Suprapubic skin (tissue), 4 donors: ENCODE measurements at regions not wholly inside any gene's neighbourhood (a gene's known extent, or its start where the extent isn't known, plus 50 kb on each side); places are given as distances from the start of the nearest gene placed in this dataset.

Experiments used
- DNase-seq, 2 donors: peaks; one replicate each; pipeline ENCODE4 v3.0.0-alpha.2; 2019; ENCODE audit warnings: low spot score in 2 of 2
- H3K27ac ChIP-seq: fragments of 200-600 bp; sonication (generic); one replicate; pipeline ENCODE4 v1.5.1; 2019
- H3K27me3 ChIP-seq: fragments of 200-600 bp; sonication (generic); one replicate; pipeline ENCODE4 v1.5.1; 2019
- H3K36me3 ChIP-seq: fragments of 200-600 bp; sonication (generic); one replicate; pipeline ENCODE4 v1.5.1; 2019
- H3K4me1 ChIP-seq: fragments of 200-600 bp; sonication (generic); one replicate; pipeline ENCODE4 v1.5.1; 2019
- H3K4me3 ChIP-seq: fragments of 200-600 bp; sonication (generic); one replicate; pipeline ENCODE4 v1.5.1; 2019; ENCODE audit warnings: mild to moderate bottlenecking
- H3K9me3 ChIP-seq: fragments of 200-600 bp; sonication (generic); one replicate; pipeline ENCODE4 v1.5.1; 2019
- EP300 ChIP-seq: sonication (generic); formaldehyde crosslinking; IDR thresholded peaks from one replicate; pipeline ENCODE4 v1.6.1; 2017; ENCODE audit warnings: antibody characterized with exemption
- POLR2A ChIP-seq, 2 donors: fragments of 450-650 bp; IDR thresholded peaks; one replicate each; pipeline ENCODE4 v1.6.1; 2017; ENCODE audit warnings: antibody characterized with exemption in 2 of 2, mild to moderate bottlenecking in 2 of 2, moderate library complexity in 2 of 2
- POLR2AphosphoS5 ChIP-seq, 3 donors: sonication (generic); formaldehyde crosslinking; IDR thresholded peaks; one replicate each; pipeline ENCODE4 v1.6.1; 2017; ENCODE audit warnings: antibody characterized with exemption in 3 of 3
- WGBS: methylation state at CpG from one replicate; pipeline ENCODE4 v1.1.5; 2018; 5-methylcytosine and 5-hydroxymethylcytosine counted together
- TF ChIP-seq, protein P1 (sequence below), 2 donors: fragments of 200-600 bp in 1 of 2; fragments of 450-650 bp in 1 of 2; sonication (generic) in 1 of 2; IDR thresholded peaks; one replicate each; pipeline ENCODE4 v1.5.1; 2016 to 2019; ENCODE audit warnings: antibody characterized with exemption in 2 of 2, mild to moderate bottlenecking in 1 of 2, moderate library complexity in 1 of 2

DNA sequence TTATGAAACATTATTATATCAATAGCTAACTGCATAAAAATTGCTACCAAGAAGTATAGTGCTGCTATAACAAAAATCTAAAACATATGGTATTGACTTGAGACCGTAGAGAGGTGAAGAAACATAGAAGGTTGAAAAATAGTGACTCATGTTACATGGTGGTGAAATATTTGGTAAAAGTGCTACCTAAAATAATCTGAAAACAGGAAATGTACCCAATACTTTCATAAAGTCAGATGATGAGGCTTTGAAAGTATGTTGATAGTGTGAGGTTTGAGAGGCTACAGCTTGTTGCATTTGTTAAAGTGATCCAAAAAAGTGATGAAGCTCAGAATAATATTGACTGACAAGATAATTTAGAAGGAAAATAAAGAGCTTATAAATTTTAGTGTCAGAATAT, 718.7 kb upstream of the SLC8A1 start:
- DNase-seq = no peak
- 87% methylated on average over 1 of the region's 1 CpG for WGBS
- Histone ChIP-seq H3K9me3 (no peaks in the 10 kb centered on the region), H3K36me3 (no peaks in the 10 kb centered on the region), H3K27ac (no peak overlapping the region), H3K27me3 (no peaks in the 10 kb centered on the region), H3K4me1 (no peaks in the 10 kb centered on the region), H3K4me3 (no peak overlapping the region)
- TF ChIP-seq POLR2A (IDR thresholded peaks at IDR 0.05) (no peak), EP300 (no peak), POLR2AphosphoS5 (IDR thresholded peaks at IDR 0.05) (no peak)
- TF ChIP-seq, protein P1, sequence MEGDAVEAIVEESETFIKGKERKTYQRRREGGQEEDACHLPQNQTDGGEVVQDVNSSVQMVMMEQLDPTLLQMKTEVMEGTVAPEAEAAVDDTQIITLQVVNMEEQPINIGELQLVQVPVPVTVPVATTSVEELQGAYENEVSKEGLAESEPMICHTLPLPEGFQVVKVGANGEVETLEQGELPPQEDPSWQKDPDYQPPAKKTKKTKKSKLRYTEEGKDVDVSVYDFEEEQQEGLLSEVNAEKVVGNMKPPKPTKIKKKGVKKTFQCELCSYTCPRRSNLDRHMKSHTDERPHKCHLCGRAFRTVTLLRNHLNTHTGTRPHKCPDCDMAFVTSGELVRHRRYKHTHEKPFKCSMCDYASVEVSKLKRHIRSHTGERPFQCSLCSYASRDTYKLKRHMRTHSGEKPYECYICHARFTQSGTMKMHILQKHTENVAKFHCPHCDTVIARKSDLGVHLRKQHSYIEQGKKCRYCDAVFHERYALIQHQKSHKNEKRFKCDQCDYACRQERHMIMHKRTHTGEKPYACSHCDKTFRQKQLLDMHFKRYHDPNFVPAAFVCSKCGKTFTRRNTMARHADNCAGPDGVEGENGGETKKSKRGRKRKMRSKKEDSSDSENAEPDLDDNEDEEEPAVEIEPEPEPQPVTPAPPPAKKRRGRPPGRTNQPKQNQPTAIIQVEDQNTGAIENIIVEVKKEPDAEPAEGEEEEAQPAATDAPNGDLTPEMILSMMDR (IDR thresholded peaks at IDR 0.05) = no peak

DNA sequence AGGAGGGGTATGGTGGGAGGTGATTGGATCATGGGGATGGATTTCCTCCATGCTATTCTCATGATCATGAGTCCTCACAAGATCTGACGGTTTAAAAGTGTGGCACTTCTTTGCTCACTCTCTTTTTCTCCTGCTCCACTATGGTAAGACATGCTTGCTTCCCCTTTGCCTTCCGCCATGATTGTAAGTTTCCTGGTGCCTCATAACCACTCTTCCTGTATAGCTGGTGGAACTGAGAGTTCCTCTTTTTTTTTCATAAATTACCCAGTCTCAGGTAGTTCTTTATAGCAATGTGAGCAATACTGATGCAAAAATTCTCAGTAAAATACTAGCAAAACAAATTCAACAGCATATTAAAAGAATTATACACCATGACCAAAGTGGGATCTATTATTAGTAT, 728.5 kb upstream of the SLC8A1 start:
- no peak for DNase-seq
- Histone ChIP-seq H3K27me3 (no peaks in the 10 kb centered on the region), H3K27ac (no peak overlapping the region), H3K36me3 (no peaks in the 10 kb centered on the region), H3K4me1 (no peaks in the 10 kb centered on the region), H3K9me3 (no peaks in the 10 kb centered on the region), H3K4me3 (no peak overlapping the region)
- 75% methylated on average over 2 of the region's 2 CpGs for WGBS
- no peak for TF ChIP-seq EP300
- no peak for TF ChIP-seq POLR2AphosphoS5 (IDR thresholded peaks at IDR 0.05)
- TF ChIP-seq, protein P1 (IDR thresholded peaks at IDR 0.05) = no peak
- no peak for TF ChIP-seq POLR2A (IDR thresholded peaks at IDR 0.05)

DNA sequence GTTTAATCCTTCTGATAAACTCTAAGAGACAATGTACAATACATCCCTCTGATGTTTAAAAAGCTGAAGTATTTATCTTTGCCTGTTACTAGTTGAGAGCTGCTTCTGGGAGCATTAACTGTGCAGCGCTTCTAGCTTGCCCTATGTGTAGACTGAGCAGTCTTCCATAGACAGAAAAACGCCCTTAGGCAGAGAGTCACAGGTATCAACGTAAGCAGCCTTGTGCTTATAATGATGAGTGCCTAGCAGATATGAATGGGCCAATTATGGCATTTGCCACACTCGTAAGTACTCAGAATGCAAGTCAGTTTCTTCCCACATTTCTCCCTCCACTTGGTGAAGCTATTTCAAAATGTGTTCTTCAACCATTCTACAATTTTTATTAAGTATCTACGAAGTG, 731.1 kb upstream of the SLC8A1 start:
- TF ChIP-seq POLR2AphosphoS5 (IDR thresholded peaks at IDR 0.05) (no peak), POLR2A (IDR thresholded peaks at IDR 0.05) (no peak)
- Histone ChIP-seq H3K4me3 (no peak overlapping the region), H3K36me3 (no peaks in the 10 kb centered on the region), H3K9me3 (no peaks in the 10 kb centered on the region), H3K27me3 (no peaks in the 10 kb centered on the region), H3K27ac (no peak overlapping the region), H3K4me1 (no peaks in the 10 kb centered on the region)
- no peak for DNase-seq
- WGBS = 70% methylated on average over 5 of the region's 5 CpGs

DNA sequence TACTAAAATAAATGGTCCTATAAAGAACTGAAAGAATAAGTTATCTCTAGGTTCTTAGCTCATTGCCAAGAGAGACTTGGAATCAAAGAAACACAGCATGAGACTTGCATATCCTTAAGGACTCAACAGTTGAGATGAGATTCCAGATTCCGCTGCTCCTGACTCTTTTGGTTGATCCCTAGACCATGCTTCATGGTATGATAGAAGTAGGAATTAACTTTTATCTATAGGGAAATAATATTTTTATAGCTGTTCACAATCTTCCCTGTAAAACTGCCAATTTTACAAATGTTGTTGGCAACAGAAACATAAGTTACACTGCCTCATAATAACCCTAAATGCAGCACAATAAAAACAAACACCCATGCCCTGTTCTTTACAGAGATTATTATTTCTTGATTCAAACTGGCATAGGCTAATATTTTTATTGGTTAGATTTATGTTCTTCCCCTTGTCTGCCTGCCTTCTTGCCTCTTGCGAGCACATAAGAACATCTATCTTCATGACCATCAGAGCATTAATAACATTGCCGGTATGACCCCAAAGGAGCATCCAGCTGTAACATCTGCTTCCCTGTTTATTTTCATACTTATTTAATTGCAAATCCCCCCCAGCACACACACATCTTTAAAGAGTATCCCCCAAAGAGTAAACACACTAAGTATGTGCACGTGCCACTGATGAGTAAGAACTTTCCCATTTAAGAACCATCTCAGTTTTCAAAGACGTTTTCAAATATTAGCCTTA, 735.7 kb upstream of the SLC8A1 start:
- no peak for DNase-seq
- Histone ChIP-seq H3K36me3 (no peaks in the 10 kb centered on the region), H3K9me3 (no peaks in the 10 kb centered on the region), H3K27ac (no peak overlapping the region), H3K4me1 (no peaks in the 10 kb centered on the region), H3K4me3 (no peak overlapping the region), H3K27me3 (no peaks in the 10 kb centered on the region)
- 73% methylated on average over 5 of the region's 5 CpGs for WGBS
- TF ChIP-seq EP300 (no peak), POLR2AphosphoS5 (IDR thresholded peaks at IDR 0.05) (no peak), POLR2A (IDR thresholded peaks at IDR 0.05) (no peak)
- TF ChIP-seq, protein P1 (IDR thresholded peaks at IDR 0.05) = no peak

DNA sequence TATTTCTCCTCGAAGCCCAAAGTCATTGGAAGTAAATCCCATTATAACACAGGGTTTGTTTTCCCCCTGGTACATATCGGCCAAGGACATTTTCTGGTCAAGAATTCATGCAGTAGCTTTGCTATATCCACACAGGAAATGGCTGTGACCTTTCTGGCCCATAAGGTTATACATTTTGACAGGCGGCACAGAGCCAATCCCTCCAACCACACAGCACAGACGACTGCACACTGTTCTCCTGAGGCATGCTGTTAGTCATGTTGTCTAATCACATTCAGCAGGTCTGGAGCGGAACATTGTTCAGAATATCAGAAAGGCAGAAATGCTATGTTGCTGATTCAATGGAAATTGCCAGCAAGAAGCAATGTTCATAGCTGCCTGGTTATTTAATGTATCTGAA, 742.3 kb upstream of the SLC8A1 start:
- WGBS = 40% methylated on average over 5 of the region's 5 CpGs
- Histone ChIP-seq H3K4me3 (no peak overlapping the region), H3K36me3 (no peaks in the 10 kb centered on the region), H3K9me3 (no peaks in the 10 kb centered on the region), H3K27me3 (no peaks in the 10 kb centered on the region), H3K27ac (no peak overlapping the region), H3K4me1 (no peaks in the 10 kb centered on the region)
- no peak for TF ChIP-seq POLR2AphosphoS5 (IDR thresholded peaks at IDR 0.05)
- TF ChIP-seq EP300 = no peak
- TF ChIP-seq, protein P1 (IDR thresholded peaks at IDR 0.05) = no peak
- TF ChIP-seq POLR2A (IDR thresholded peaks at IDR 0.05) = no peak
- no peak for DNase-seq

DNA sequence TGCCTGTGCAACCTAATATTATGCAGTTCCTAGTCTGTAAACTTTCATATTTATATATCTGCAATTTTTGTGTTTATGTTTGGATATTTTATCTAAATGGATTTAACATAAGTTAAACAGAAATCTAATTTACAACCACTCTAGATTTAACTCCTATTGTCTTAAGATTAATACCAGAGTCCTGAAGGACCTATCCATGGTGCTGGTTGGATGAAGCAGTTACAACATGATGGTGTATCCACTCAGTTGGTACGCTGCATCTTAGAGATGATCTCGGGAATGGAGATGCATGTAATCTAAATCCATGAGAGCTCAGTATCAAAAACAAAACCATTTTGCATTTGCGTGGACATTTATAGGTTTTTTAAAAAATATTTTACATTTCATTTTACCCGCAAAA, 745.9 kb upstream of the SLC8A1 start:
- H3K27ac ChIP-seq = no peak overlapping the region
- no peak for DNase-seq
- TF ChIP-seq POLR2AphosphoS5 (IDR thresholded peaks at IDR 0.05) = no peak
- TF ChIP-seq, protein P1 (IDR thresholded peaks at IDR 0.05) = no peak
- TF ChIP-seq POLR2A (IDR thresholded peaks at IDR 0.05) = no peak
- TF ChIP-seq EP300 = no peak
- no peaks in the 10 kb centered on the region for H3K27me3 ChIP-seq
- no peaks in the 10 kb centered on the region for H3K4me1 ChIP-seq
- H3K36me3 ChIP-seq = no peaks in the 10 kb centered on the region
- no peaks in the 10 kb centered on the region for H3K9me3 ChIP-seq
- no peak overlapping the region for H3K4me3 ChIP-seq
- WGBS = 84% methylated on average over 4 of the region's 4 CpGs
